GM18519 (cell line): ENCODE measurements at regions not wholly inside any gene's neighbourhood (a gene's known extent, or its start where the extent isn't known, plus 50 kb on each side); places are given as distances from the start of the nearest gene placed in this dataset.

Experiments used
- ATAC-seq: cut with Tn5 transposase; IDR thresholded peaks from one replicate; pipeline ENCODE4 v1.9.1; 2021; ENCODE audit warnings: mild to moderate bottlenecking, moderate library complexity; ENCODE audit not compliant: unreplicated experiment, low FRiP score

- ATAC-seq, result no peak
These were observed 710.4 kb downstream of the EFNB2 start for GRCh38 chr13:105825071-105825470.

- ATAC-seq, result no peak
These were observed 714.1 kb downstream of the EFNB2 start for GRCh38 chr13:105821337-105821736.

GRCh38 chr13:105820415-105820814, 715.0 kb downstream of the EFNB2 start:
- no peak for ATAC-seq

GRCh38 chr13:105817498-105817897, 718.0 kb downstream of the EFNB2 start:
- no peak for ATAC-seq

GRCh38 chr13:105816994-105817393, 718.5 kb downstream of the EFNB2 start:
- ATAC-seq, result no peak

- no peak for ATAC-seq
These were observed 720.6 kb downstream of the EFNB2 start for GRCh38 chr13:105814902-105815250.

- no peak for ATAC-seq
These were observed 721.1 kb downstream of the EFNB2 start for GRCh38 chr13:105814219-105814901.

GRCh38 chr13:105806628-105806920, 728.9 kb downstream of the EFNB2 start:
- ATAC-seq, result no peak

- ATAC-seq, result no peak
These were observed 729.4 kb downstream of the EFNB2 start for GRCh38 chr13:105805892-105806627.

GRCh38 chr13:105804561-105805190, 730.8 kb downstream of the EFNB2 start:
- no peak for ATAC-seq

GRCh38 chr13:105799155-105799554, 736.3 kb downstream of the EFNB2 start:
- no peak for ATAC-seq

- no peak for ATAC-seq
These were observed 736.9 kb downstream of the EFNB2 start for GRCh38 chr13:105798541-105798940.

- no peak for ATAC-seq
These were observed 739.4 kb downstream of the EFNB2 start for GRCh38 chr13:105796081-105796480.

GRCh38 chr13:105790923-105791322, 744.5 kb downstream of the EFNB2 start:
- ATAC-seq, result no peak

- no peak for ATAC-seq
These were observed 746.9 kb downstream of the EFNB2 start for GRCh38 chr13:105788530-105788929.

- no peak for ATAC-seq
These were observed 747.8 kb downstream of the EFNB2 start for GRCh38 chr13:105787632-105788031.

GRCh38 chr13:105785436-105785835, 750.0 kb downstream of the EFNB2 start:
- ATAC-seq, result no peak

GRCh38 chr13:105783261-105783660, 752.2 kb downstream of the EFNB2 start:
- ATAC-seq, result no peak

- ATAC-seq, result no peak
These were observed 757.3 kb downstream of the EFNB2 start for GRCh38 chr13:105778196-105778595.

GRCh38 chr13:105774739-105775460, 760.6 kb downstream of the EFNB2 start:
- ATAC-seq, result no peak

GRCh38 chr13:105773863-105774538, 761.5 kb downstream of the EFNB2 start:
- no peak for ATAC-seq
